ENCODE measurements at regions not wholly inside any gene's neighbourhood (a gene's known extent, or its start where the extent isn't known, plus 50 kb on each side); places are given as distances from the start of the nearest gene placed in this dataset.

GRCh38 chr6:155787168-155787567 is 331.5 kb upstream of the NOX3 start:
- TF ChIP-seq CTCF (IDR thresholded peaks at IDR 0.05; ENCODE audit: low read length), result no peak
- no peak for TF ChIP-seq EZH2phosphoT487 (IDR thresholded peaks at IDR 0.05; ENCODE audit: low read length)
